Stimulated activated naive CD8-positive, alpha-beta T cell treated with anti-CD3 and anti-CD28 coated beads, Interleukin-15, amount 100 ng/mL, for 72 hours (primary cell): ENCODE measurements at regions not wholly inside any gene's neighbourhood (a gene's known extent, or its start where the extent isn't known, plus 50 kb on each side); places are given as distances from the start of the nearest gene placed in this dataset.
"Not testable (repeated sequence)": the region's sequence is repeated elsewhere in the genome, so short reads cannot be mapped to it uniquely, and the experiment has no call there.

Experiments
- ATAC-seq: fragments of 150-1000 bp; cut with Tn5 transposase; 2 replicates; pipeline ENCODE4 v1.10.0; 2021; ENCODE audit warnings: mild to moderate bottlenecking, moderate library complexity
- DNase-seq, 2 donors: peaks; one replicate each; pipeline ENCODE4 v3.0.0; 2021 to 2022
- H3K27ac Mint-ChIP-seq, 2 donors: one replicate each; pipeline ENCODE4 v1.8.0; 2022; ENCODE audit warnings: mild to moderate bottlenecking in 2 of 2, mixed read lengths in 2 of 2, moderate library complexity in 2 of 2
- H3K27me3 Mint-ChIP-seq: one replicate; pipeline ENCODE4 v1.8.0; 2022; ENCODE audit warnings: mixed read lengths
- H3K4me1 Mint-ChIP-seq: one replicate; pipeline ENCODE4 v1.8.0; 2022; ENCODE audit warnings: mild to moderate bottlenecking, mixed read lengths
- H3K4me3 Mint-ChIP-seq, 2 donors: one replicate each; pipeline ENCODE4 v1.8.0; 2022; ENCODE audit warnings: mild to moderate bottlenecking in 2 of 2, mixed read lengths in 2 of 2, moderate library complexity in 1 of 2
- H3K9me3 Mint-ChIP-seq, 2 donors: one replicate each; pipeline ENCODE4 v1.8.0; 2022; ENCODE audit warnings: mixed read lengths in 2 of 2

- H3K9me3 Mint-ChIP-seq, ATAC-seq, H3K4me1 Mint-ChIP-seq, H3K27ac Mint-ChIP-seq, H3K27me3 Mint-ChIP-seq, DNase-seq, H3K4me3 Mint-ChIP-seq: not testable (repeated sequence)
Measured at GRCh38 chr9:65566018-65566417, 109.7 kb upstream of the ZNG1E start.

GRCh38 chr9:65519018-65519417 is 156.7 kb upstream of the ZNG1E start:
- not testable (repeated sequence) for H3K27ac Mint-ChIP-seq, DNase-seq, H3K27me3 Mint-ChIP-seq, H3K9me3 Mint-ChIP-seq, H3K4me3 Mint-ChIP-seq, ATAC-seq, H3K4me1 Mint-ChIP-seq

GRCh38 chr9:65514465-65514864 is 161.3 kb upstream of the ZNG1E start:
- not testable (repeated sequence) for H3K27me3 Mint-ChIP-seq, H3K27ac Mint-ChIP-seq, H3K4me1 Mint-ChIP-seq, ATAC-seq, H3K9me3 Mint-ChIP-seq, DNase-seq, H3K4me3 Mint-ChIP-seq

- not testable (repeated sequence) for DNase-seq, ATAC-seq, H3K27ac Mint-ChIP-seq, H3K4me1 Mint-ChIP-seq, H3K27me3 Mint-ChIP-seq, H3K9me3 Mint-ChIP-seq, H3K4me3 Mint-ChIP-seq
Measured at GRCh38 chr9:65507897-65508296, 167.8 kb upstream of the ZNG1E start.

- ATAC-seq, DNase-seq, H3K4me3 Mint-ChIP-seq, H3K9me3 Mint-ChIP-seq, H3K27me3 Mint-ChIP-seq, H3K27ac Mint-ChIP-seq, H3K4me1 Mint-ChIP-seq: not testable (repeated sequence)
Measured at GRCh38 chr9:65504686-65505085, 171.0 kb upstream of the ZNG1E start.

GRCh38 chr9:65503696-65504095 is 172.0 kb upstream of the ZNG1E start:
- not testable (repeated sequence) for H3K4me1 Mint-ChIP-seq, H3K4me3 Mint-ChIP-seq, H3K27ac Mint-ChIP-seq, H3K9me3 Mint-ChIP-seq, DNase-seq, ATAC-seq, H3K27me3 Mint-ChIP-seq

GRCh38 chr9:65482890-65483289 is 192.8 kb upstream of the ZNG1E start:
- not testable (repeated sequence) for H3K27ac Mint-ChIP-seq, H3K4me1 Mint-ChIP-seq, H3K27me3 Mint-ChIP-seq, ATAC-seq, H3K4me3 Mint-ChIP-seq, DNase-seq
- H3K9me3 Mint-ChIP-seq = peaks cover 0 to 22% of the 10 kb centered on the region in 2 donors

- not testable (repeated sequence) for H3K4me3 Mint-ChIP-seq, DNase-seq, ATAC-seq, H3K4me1 Mint-ChIP-seq, H3K27ac Mint-ChIP-seq, H3K27me3 Mint-ChIP-seq
- peaks cover 0 to 16% of the 10 kb centered on the region in 2 donors for H3K9me3 Mint-ChIP-seq
Measured at GRCh38 chr9:65481291-65481690, 194.4 kb upstream of the ZNG1E start.

GRCh38 chr9:65474891-65475290 is 189.9 kb upstream of the FOXD4L5 start:
- H3K4me3 Mint-ChIP-seq, ATAC-seq, H3K27me3 Mint-ChIP-seq, H3K27ac Mint-ChIP-seq, H3K4me1 Mint-ChIP-seq, DNase-seq: not testable (repeated sequence)
- H3K9me3 Mint-ChIP-seq = peaks cover 0 to 15% of the 10 kb centered on the region in 2 donors

GRCh38 chr9:65473059-65473822 is 188.2 kb upstream of the FOXD4L5 start:
- DNase-seq, H3K4me3 Mint-ChIP-seq, H3K27ac Mint-ChIP-seq, H3K27me3 Mint-ChIP-seq, ATAC-seq, H3K4me1 Mint-ChIP-seq: not testable (repeated sequence)
- peaks cover 0 to 15% of the 10 kb centered on the region in 2 donors for H3K9me3 Mint-ChIP-seq

- not testable (repeated sequence) for DNase-seq, H3K27ac Mint-ChIP-seq, ATAC-seq, H3K4me3 Mint-ChIP-seq, H3K4me1 Mint-ChIP-seq, H3K27me3 Mint-ChIP-seq
- H3K9me3 Mint-ChIP-seq = peaks cover 0 to 15% of the 10 kb centered on the region in 2 donors
Measured at GRCh38 chr9:65471106-65471505, 186.1 kb upstream of the FOXD4L5 start.

- not testable (repeated sequence) for H3K27ac Mint-ChIP-seq, ATAC-seq, H3K27me3 Mint-ChIP-seq, H3K4me1 Mint-ChIP-seq, H3K4me3 Mint-ChIP-seq, DNase-seq
- peaks cover 23 to 43% of the 10 kb centered on the region in 2 donors for H3K9me3 Mint-ChIP-seq
Measured at GRCh38 chr9:65466911-65467734, 182.1 kb upstream of the FOXD4L5 start.

- not testable (repeated sequence) for H3K4me3 Mint-ChIP-seq, DNase-seq, ATAC-seq, H3K4me1 Mint-ChIP-seq, H3K27ac Mint-ChIP-seq, H3K27me3 Mint-ChIP-seq
- peaks cover 23 to 43% of the 10 kb centered on the region in 2 donors for H3K9me3 Mint-ChIP-seq
Measured at GRCh38 chr9:65465246-65465895, 180.4 kb upstream of the FOXD4L5 start.

GRCh38 chr9:65462476-65462875 is 177.5 kb upstream of the FOXD4L5 start:
- not testable (repeated sequence) for H3K4me1 Mint-ChIP-seq, H3K27ac Mint-ChIP-seq, H3K27me3 Mint-ChIP-seq, H3K4me3 Mint-ChIP-seq, ATAC-seq, DNase-seq
- H3K9me3 Mint-ChIP-seq = peaks cover 28 to 50% of the 10 kb centered on the region in 2 donors

GRCh38 chr9:65459756-65460320 is 174.8 kb upstream of the FOXD4L5 start:
- Mint-ChIP-seq H3K27me3 (no peaks in the 10 kb centered on the region), H3K4me3 (no peak overlapping the region), H3K4me1 (no peaks in the 10 kb centered on the region), H3K27ac (no peak overlapping the region), H3K9me3 (peaks cover 24 to 55% of the 10 kb centered on the region in 2 donors)
- ATAC-seq = no peak
- DNase-seq = no peak
